GM19468 (cell line): ENCODE measurements at regions not wholly inside any gene's neighbourhood (a gene's known extent, or its start where the extent isn't known, plus 50 kb on each side); places are given as distances from the start of the nearest gene placed in this dataset.

Experiments
- ATAC-seq: cut with Tn5 transposase; IDR thresholded peaks from one replicate; pipeline ENCODE4 v1.9.1; 2021; ENCODE audit warnings: mild to moderate bottlenecking, moderate library complexity, moderate number of reproducible peaks; ENCODE audit not compliant: unreplicated experiment; ENCODE audit errors: extremely low read depth

DNA sequence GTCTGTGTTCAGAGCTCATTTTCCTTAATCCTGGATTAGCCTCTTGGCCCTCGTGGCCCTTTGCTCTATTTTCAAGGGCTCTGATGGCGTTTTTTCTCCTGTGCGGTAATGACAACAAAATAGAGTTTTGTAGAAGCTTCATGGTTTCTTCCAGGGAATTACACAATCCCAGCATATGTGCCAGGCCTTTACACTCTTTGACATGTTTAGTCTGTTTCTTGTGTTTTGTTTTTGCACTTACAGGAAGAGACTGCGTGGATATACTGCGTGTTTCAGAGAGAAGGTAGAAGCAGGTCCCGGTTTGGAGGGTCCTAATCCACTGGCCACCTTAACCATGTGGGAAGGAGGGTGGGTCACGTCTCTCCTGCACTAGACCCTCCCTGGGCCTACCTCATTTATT is 400.2 kb upstream of the IRX4 start:
- ATAC-seq, result no peak

DNA sequence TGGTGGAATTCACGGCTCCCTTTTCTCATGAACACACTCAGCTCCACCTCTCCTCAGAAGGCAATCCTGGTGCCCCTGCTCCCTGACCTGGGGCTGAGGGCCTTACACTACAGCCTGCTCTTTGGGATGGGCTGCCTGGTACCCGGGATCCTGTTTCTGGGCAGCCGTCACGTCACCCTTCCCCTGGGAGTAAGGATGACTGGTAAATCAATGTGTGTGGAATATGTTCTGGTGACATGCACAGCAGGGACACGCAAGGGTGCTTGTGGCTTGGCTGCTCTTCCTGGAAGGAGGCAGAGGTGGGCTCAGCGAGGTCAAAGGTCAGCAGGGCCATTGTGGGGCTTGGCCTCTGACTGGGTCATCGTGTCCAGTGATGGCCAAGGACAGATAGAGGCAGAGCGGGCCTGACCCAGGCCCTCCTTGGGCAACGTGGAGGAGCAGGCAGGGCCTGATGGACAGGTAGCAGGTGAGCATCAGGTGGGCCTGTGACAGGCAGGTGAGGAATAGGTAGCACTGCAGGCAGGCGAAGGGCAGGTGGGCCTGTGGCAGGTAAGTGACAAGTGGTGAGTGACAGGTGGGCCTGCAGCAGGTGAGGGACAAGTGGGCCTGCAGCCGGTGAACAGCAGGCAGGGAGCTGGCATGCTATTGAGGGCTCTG is 399.4 kb upstream of the IRX4 start:
- no peak for ATAC-seq

- ATAC-seq, result no peak
Observed at GRCh38 chr5:2281446-2281845, 398.7 kb upstream of the IRX4 start.

- ATAC-seq, result no peak
Observed at GRCh38 chr5:2280318-2280717, 397.6 kb upstream of the IRX4 start.

GRCh38 chr5:2278825-2279456 is 396.2 kb upstream of the IRX4 start:
- ATAC-seq, result no peak

- ATAC-seq, result no peak
Observed at GRCh38 chr5:2277886-2278285, 395.2 kb upstream of the IRX4 start.

DNA sequence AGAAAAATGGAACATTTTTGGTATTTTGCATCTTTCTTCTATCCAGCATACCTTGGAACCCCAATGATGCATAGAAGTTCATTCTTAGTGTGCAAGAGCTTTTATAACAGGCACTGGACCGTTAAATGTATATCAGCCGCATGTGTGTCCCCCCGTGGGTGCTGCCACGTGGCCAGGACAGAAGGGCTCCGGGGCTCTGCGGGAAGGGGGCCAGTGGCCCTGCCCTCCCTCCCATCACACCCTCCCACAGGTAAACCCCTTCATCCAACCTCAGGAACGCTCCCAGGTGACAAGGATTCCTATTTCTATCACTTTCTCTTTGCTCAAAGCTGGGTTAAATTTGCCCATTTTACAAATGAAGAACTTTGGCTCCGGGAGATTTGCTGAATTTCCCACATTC is 393.4 kb upstream of the IRX4 start:
- no peak for ATAC-seq

DNA sequence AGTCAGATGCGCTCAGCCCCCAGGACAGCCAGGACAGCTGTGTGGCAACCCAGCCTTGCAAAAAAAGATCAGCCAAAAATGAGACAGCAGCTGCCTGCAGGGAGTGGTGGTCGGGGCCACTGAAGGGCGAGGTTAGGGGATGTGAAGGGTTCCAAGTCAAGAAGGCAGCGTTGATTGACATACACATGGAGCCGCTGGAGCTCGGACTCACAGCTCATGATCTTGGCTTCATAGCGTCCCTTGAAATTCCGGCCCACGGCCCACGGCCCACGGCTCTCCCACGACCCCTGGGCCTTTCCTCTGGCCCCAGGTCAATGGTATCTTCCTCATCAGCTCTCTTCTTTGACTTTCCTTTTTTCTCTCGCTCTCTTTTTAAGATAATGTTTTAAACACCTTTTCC is 390.0 kb upstream of the IRX4 start:
- ATAC-seq, result no peak

GRCh38 chr5:2272039-2272438 is 389.3 kb upstream of the IRX4 start:
- no peak for ATAC-seq

DNA sequence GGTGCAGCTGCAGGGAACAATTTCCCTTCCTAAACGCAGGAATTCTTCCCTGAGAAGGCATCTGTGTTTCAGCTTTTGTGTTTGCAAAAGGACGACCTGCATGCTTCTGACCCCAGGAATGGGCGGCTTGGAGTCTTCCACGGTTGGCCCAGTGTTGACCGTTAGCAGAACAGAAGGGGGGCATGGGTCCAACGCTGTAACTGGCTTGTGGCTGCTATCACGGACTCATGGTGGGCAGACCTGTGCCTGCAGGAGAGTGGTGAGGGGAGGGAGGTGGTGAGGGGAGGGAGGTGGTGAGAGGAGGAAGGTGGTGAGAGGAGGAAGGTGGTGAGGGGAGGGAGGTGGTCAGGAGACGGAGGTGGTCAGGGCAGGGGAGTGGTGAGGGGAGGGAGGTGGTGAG is 388.6 kb upstream of the IRX4 start:
- ATAC-seq, result no peak

- no peak for ATAC-seq
Observed at GRCh38 chr5:2270467-2270866, 387.7 kb upstream of the IRX4 start.

DNA sequence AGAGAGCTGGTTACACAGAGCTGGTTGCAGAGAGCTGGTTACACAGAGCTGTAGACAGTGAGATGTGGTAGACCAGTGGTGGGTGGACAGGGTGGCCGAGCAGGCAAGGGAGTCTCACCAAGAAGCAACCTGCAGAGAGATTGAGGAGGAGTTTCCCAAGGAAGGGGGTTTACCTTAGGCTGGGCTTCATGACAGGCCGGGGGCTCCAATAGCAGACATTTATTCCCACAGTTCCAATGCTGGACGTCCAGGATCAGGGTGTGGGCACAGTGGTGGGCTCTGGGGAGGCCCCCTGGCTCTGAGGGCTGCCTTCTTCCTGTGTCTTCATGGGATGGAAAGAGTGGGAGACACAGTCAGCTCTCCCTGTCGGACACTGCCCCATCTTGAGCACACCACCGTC is 386.9 kb upstream of the IRX4 start:
- no peak for ATAC-seq

GRCh38 chr5:2267991-2268390 is 385.3 kb upstream of the IRX4 start:
- ATAC-seq, result no peak

DNA sequence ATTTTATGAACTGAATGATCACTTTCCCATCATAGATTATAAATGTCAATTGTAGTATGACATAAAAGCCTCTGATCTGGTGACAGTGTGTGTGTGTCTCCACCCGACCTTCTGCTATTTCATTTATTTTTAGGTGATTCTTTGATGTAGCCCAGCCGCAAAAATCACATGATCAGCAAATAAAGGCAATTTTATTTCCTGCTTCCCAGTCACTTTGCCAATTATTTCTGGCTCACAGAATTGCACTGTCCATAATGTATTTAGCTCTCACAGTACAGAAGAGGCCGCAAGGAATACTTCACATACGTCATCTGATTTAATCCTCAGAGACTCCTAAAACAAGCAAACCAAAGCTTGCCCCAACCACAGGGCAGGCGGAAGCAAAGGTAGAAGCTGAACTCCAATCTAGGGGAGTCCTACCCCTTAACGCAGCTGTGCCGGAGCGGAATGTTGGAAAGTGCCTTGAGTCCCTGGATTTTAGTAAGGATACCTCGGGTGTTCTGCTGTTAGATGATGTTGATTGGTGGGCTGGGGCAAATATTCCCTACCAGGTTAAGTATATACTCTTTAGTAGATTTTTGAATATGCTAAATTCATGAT is 384.0 kb upstream of the IRX4 start:
- no peak for ATAC-seq

- no peak for ATAC-seq
Observed at GRCh38 chr5:2265341-2265740, 382.6 kb upstream of the IRX4 start.

- no peak for ATAC-seq
Observed at GRCh38 chr5:2263763-2264162, 381.0 kb upstream of the IRX4 start.

GRCh38 chr5:2262620-2263019 is 379.9 kb upstream of the IRX4 start:
- no peak for ATAC-seq

DNA sequence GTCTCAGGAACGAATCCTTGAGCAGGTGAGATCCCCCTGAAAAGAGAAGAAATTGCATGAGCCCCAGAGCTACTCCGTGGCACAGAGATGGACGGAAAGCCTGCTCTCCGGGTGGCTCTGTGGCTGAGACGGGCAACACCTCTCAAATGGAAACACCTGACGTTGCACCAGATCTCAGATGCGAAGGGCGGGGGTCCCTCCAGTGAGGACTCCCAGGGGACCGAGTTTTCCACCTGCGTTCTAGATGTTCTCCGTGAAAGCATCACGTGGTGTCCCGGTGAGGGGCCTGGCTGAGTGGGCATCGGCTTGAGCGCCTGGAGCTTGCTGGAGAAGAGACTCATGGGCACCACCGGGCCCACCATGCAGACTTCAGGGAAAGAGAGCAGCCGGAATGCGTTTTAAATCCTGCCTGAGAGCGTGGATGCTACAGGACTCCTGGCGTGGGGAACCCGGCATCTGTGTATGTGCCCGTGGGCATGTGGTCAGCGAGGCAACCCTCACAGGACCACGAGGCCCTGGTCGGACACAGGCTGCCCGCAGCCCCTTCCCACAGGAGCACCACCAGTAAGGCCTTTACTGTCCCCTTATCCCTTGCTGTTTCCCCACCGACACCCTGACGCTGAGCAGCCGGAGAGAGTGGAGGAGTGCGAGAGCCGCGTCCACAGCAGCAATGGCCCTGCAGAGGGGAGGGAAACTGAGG is 378.4 kb upstream of the IRX4 start:
- ATAC-seq, result no peak

DNA sequence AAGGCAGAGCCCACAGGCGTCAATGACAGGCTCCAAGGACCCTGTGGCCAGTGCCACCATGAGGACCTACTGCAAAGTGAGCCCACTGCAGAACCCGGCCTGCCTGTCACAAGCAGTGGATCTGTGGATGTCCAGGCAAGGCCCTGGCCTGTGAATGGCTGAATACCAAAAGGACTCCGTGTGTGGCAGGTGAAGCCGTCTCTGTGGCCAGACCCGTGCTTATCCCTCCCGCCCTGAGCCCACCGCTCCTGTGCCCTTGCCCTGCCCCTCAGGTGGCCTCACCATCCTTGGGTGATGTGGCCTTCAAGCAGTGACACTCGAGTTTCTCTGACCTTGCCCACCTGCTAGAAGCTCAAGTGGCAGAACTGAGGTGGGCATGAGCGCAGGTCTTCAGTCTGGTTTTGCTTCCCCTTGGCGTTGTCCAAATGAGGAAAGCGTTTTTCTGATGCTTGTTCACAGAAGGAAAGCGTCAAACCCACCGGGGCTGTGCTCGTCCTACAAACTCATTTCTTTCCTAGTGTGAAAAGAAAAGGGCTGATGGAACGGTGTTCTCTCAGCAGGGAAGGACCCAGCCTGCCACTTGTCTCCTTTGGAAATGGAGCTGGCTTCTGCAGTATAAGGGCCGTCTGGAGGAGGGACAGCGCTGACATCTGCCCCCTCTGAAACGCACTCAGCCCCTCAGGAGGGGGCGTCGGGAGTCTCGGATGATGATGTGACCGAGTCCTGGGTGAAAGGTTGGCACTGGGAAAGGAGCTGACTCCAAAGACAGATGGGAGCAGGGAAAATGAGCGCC is 377.7 kb upstream of the IRX4 start:
- no peak for ATAC-seq

GRCh38 chr5:2259494-2260107 is 376.9 kb upstream of the IRX4 start:
- no peak for ATAC-seq
